Esophagus muscularis mucosa (tissue), 3 donors: ENCODE measurements at regions not wholly inside any gene's neighbourhood (a gene's known extent, or its start where the extent isn't known, plus 50 kb on each side); places are given as distances from the start of the nearest gene placed in this dataset.

Experiments used
- CTCF ChIP-seq, 3 experiments: fragments of 200-600 bp in 2 of 3; fragments of 450-650 bp in 1 of 3; sonication (generic) in 2 of 3; IDR thresholded peaks; one replicate each; pipeline ENCODE4 v1.5.1; 2017 to 2019; ENCODE audit warnings: antibody characterized with exemption in 3 of 3, mild to moderate bottlenecking in 2 of 3, moderate library complexity in 1 of 3
- POLR2AphosphoS5 ChIP-seq, 2 donors: sonication (generic); formaldehyde crosslinking; IDR thresholded peaks; one replicate each; pipeline ENCODE4 v1.6.1; 2017; ENCODE audit warnings: antibody characterized with exemption in 2 of 2

GRCh38 chr12:90855534-90855933 lies 99.4 kb downstream of the CCER1 start:
- TF ChIP-seq CTCF (IDR thresholded peaks at IDR 0.05) (no peak), POLR2AphosphoS5 (IDR thresholded peaks at IDR 0.05) (no peak)
